ENCODE measurements at regions not wholly inside any gene's neighbourhood (a gene's known extent, or its start where the extent isn't known, plus 50 kb on each side); places are given as distances from the start of the nearest gene placed in this dataset.

DNA sequence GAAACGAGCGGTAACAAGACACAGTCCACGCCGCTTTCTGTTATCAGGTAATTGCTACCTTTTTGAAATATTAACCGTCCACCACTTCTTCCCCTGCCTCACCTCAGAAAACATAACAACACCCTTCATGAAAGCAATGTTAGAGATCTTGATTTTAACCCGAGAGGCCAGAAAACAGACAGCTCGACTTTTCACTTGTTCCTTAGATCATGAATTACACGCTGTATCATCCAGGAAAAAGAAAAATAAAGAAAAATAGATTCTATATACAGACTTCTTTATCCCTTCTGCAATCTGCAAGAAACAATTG, 957.1 kb upstream of the SOX9 start:
- TF ChIP-seq, protein P1, sequence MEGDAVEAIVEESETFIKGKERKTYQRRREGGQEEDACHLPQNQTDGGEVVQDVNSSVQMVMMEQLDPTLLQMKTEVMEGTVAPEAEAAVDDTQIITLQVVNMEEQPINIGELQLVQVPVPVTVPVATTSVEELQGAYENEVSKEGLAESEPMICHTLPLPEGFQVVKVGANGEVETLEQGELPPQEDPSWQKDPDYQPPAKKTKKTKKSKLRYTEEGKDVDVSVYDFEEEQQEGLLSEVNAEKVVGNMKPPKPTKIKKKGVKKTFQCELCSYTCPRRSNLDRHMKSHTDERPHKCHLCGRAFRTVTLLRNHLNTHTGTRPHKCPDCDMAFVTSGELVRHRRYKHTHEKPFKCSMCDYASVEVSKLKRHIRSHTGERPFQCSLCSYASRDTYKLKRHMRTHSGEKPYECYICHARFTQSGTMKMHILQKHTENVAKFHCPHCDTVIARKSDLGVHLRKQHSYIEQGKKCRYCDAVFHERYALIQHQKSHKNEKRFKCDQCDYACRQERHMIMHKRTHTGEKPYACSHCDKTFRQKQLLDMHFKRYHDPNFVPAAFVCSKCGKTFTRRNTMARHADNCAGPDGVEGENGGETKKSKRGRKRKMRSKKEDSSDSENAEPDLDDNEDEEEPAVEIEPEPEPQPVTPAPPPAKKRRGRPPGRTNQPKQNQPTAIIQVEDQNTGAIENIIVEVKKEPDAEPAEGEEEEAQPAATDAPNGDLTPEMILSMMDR (IDR thresholded peaks at IDR 0.05) = no peak
- no peak for TF ChIP-seq POLR2A (IDR thresholded peaks at IDR 0.05)
